WTC11 (cell line): ENCODE measurements at regions not wholly inside any gene's neighbourhood (a gene's known extent, or its start where the extent isn't known, plus 50 kb on each side); places are given as distances from the start of the nearest gene placed in this dataset.

Experiments used
- ATAC-seq: fragments of 200-7000 bp; cut with Tn5 transposase; 2 replicates; pipeline ENCODE4 v1.10.0; 2021; ENCODE audit warnings: mild to moderate bottlenecking, moderate library complexity
- CTCF ChIA-PET: fragments of 300-600 bp; sonication (Branson Sonifier 250); formaldehyde crosslinking; loops from one replicate; lab custom pipeline; 2021; ENCODE audit warnings: antibody characterized with exemption; lab: Charles Lee
- POLR2A ChIA-PET: fragments of 350-600 bp; sonication (Branson Sonifier 250); formaldehyde crosslinking; loops from one replicate; lab custom pipeline; 2021; ENCODE audit warnings: antibody characterized with exemption; lab: Charles Lee
- DNase-seq: peaks from one replicate; pipeline ENCODE4 v3.0.0; 2021; ENCODE audit warnings: low spot score
- H3K27ac Mint-ChIP-seq: 2 replicates; pipeline ENCODE4 v1.8.0; 2021; ENCODE audit warnings: mixed read lengths
- H3K27me3 Mint-ChIP-seq: 2 replicates; pipeline ENCODE4 v1.8.0; 2021; ENCODE audit warnings: low read depth, mild to moderate bottlenecking, moderate library complexity, mixed read lengths
- H3K36me3 Mint-ChIP-seq: 2 replicates; pipeline ENCODE4 v1.8.0; 2021; ENCODE audit warnings: mixed read lengths
- H3K4me1 Mint-ChIP-seq: 2 replicates; pipeline ENCODE4 v1.8.0; 2022; ENCODE audit warnings: mixed read lengths
- H3K4me3 Mint-ChIP-seq: 2 replicates; pipeline ENCODE4 v1.8.0; 2021; ENCODE audit warnings: mild to moderate bottlenecking, moderate library complexity, mixed read lengths
- H3K9me3 Mint-ChIP-seq: 2 replicates; pipeline ENCODE4 v1.8.0; 2021; ENCODE audit warnings: mixed read lengths
- AR ChIP-seq: fragments of 250-450 bp; sonication (Bioruptor Pico); IDR thresholded peaks from 2 replicates; pipeline ENCODE4 v1.9.0; 2021; ENCODE audit warnings: mild to moderate bottlenecking
- ARID4B ChIP-seq: sonication (generic); formaldehyde crosslinking; IDR thresholded peaks from 2 replicates; pipeline ENCODE4 v1.8.0; 2023; ENCODE audit warnings: missing genetic modification reagents, mild to moderate bottlenecking, borderline replicate concordance
- ATF1 ChIP-seq: sonication (generic); formaldehyde crosslinking; IDR thresholded peaks from 2 replicates; pipeline ENCODE4 v1.8.1; 2023; ENCODE audit warnings: mild to moderate bottlenecking, moderate library complexity, missing genetic modification reagents
- E2F4 ChIP-seq: sonication (generic); formaldehyde crosslinking; IDR thresholded peaks from 2 replicates; pipeline ENCODE4 v1.8.1; 2022; ENCODE audit warnings: low read depth, mild to moderate bottlenecking, moderate library complexity, missing genetic modification reagents, borderline replicate concordance
- ELF4 ChIP-seq: sonication (generic); formaldehyde crosslinking; IDR thresholded peaks from 2 replicates; pipeline ENCODE4 v1.8.1; 2022; ENCODE audit warnings: low read depth, mild to moderate bottlenecking, moderate library complexity, missing genetic modification reagents
- FOXP4 ChIP-seq: sonication (generic); formaldehyde crosslinking; IDR thresholded peaks from 2 replicates; pipeline ENCODE4 v1.8.0; 2022; ENCODE audit warnings: mild to moderate bottlenecking, missing genetic modification reagents
- HMGA2 ChIP-seq: fragments of 250-450 bp; sonication (Bioruptor Pico); IDR thresholded peaks from 2 replicates; pipeline ENCODE4 v1.4.0; 2021; ENCODE audit warnings: mild to moderate bottlenecking, moderate library complexity
- HMGXB4 ChIP-seq: sonication (generic); formaldehyde crosslinking; IDR thresholded peaks from 2 replicates; pipeline ENCODE4 v1.8.1; 2023; ENCODE audit warnings: mild to moderate bottlenecking, moderate library complexity, missing genetic modification reagents
- IRF2 ChIP-seq: sonication (generic); formaldehyde crosslinking; IDR thresholded peaks from 2 replicates; pipeline ENCODE4 v1.8.0; 2022; ENCODE audit warnings: low read depth, missing genetic modification reagents, borderline replicate concordance
- KAT7 ChIP-seq: sonication (generic); formaldehyde crosslinking; IDR thresholded peaks from 2 replicates; pipeline ENCODE4 v1.8.1; 2023; ENCODE audit warnings: missing genetic modification reagents, mild to moderate bottlenecking, borderline replicate concordance
- MXD4 ChIP-seq: fragments of 250-450 bp; sonication (Bioruptor Pico); IDR thresholded peaks from 2 replicates; pipeline ENCODE4 v1.8.0; 2021; ENCODE audit warnings: mild to moderate bottlenecking, moderate library complexity, borderline replicate concordance
- NR2C2 ChIP-seq: sonication (generic); formaldehyde crosslinking; IDR thresholded peaks from 2 replicates; pipeline ENCODE4 v1.8.0; 2022; ENCODE audit warnings: mild to moderate bottlenecking, missing genetic modification reagents
- PREB ChIP-seq: sonication (generic); formaldehyde crosslinking; IDR thresholded peaks from 2 replicates; pipeline ENCODE4 v1.8.1; 2022; ENCODE audit warnings: mild to moderate bottlenecking, missing genetic modification reagents, moderate library complexity, borderline replicate concordance
- RELA ChIP-seq: sonication (generic); formaldehyde crosslinking; IDR thresholded peaks from 2 replicates; pipeline ENCODE4 v1.8.1; 2022; ENCODE audit warnings: missing genetic modification reagents, mild to moderate bottlenecking, borderline replicate concordance
- USF1 ChIP-seq: sonication (generic); formaldehyde crosslinking; IDR thresholded peaks from 2 replicates; pipeline ENCODE4 v1.8.0; 2022; ENCODE audit warnings: mild to moderate bottlenecking, missing genetic modification reagents
- ZNF423 ChIP-seq: fragments of 250-450 bp; sonication (Bioruptor Pico); IDR thresholded peaks from 2 replicates; pipeline ENCODE4 v2.1.2; 2022; ENCODE audit warnings: mild to moderate bottlenecking, moderate library complexity
- ZNF671 ChIP-seq: fragments of 250-450 bp; sonication (Bioruptor Pico); IDR thresholded peaks from 2 replicates; pipeline ENCODE4 v1.8.0; 2021; ENCODE audit warnings: mild to moderate bottlenecking

GRCh38 chr11:41982276-41982675 lies 522.8 kb upstream of the LRRC4C start:
- ChIA-PET POLR2A (no interaction called here), CTCF (no interaction called here)
- H3K27ac Mint-ChIP-seq, result no peak overlapping the region
- TF ChIP-seq ZNF671 (no peak), HMGXB4 (no peak), MXD4 (CRISPR knock-in tag) (no peak), NR2C2 (CRISPR knock-in tag) (no peak)
- H3K9me3 Mint-ChIP-seq, result peaks cover 4% of the 10 kb centered on the region; the same call in 1 of the 2 replicates
- DNase-seq (no peak), ATAC-seq (no peak)
- no peaks in the 10 kb centered on the region for H3K36me3 Mint-ChIP-seq
- no peaks in the 10 kb centered on the region for H3K27me3 Mint-ChIP-seq
- H3K4me3 Mint-ChIP-seq, result no peak overlapping the region
- H3K4me1 Mint-ChIP-seq, result 0 out of 2 replicates have a peak, but pooled peaks cover 3% of the 10 kb centered on the region

GRCh38 chr11:41982975-41983374 lies 523.5 kb upstream of the LRRC4C start:
- 0 out of 2 replicates have a peak, but pooled peaks cover 3% of the 10 kb centered on the region for H3K4me1 Mint-ChIP-seq
- no peaks in the 10 kb centered on the region for H3K27me3 Mint-ChIP-seq
- H3K4me3 Mint-ChIP-seq, result no peak overlapping the region
- DNase-seq, result no peak
- no peak overlapping the region for H3K27ac Mint-ChIP-seq
- CTCF ChIA-PET, result no interaction called here
- peaks cover 4% of the 10 kb centered on the region; the same call in 1 of the 2 replicates for H3K9me3 Mint-ChIP-seq
- ATAC-seq, result no peak
- POLR2A ChIA-PET, result no interaction called here
- H3K36me3 Mint-ChIP-seq, result no peaks in the 10 kb centered on the region
- TF ChIP-seq PREB (no peak), ATF1 (CRISPR knock-in tag) (no peak), FOXP4 (CRISPR knock-in tag) (no peak), AR (CRISPR knock-in tag) (no peak), RELA (CRISPR knock-in tag) (no peak), KAT7 (no peak), HMGXB4 (no peak), E2F4 (CRISPR knock-in tag) (no peak), ZNF423 (CRISPR knock-in tag) (no peak), IRF2 (CRISPR knock-in tag) (no peak), ELF4 (no peak), HMGA2 (no peak), ARID4B (CRISPR knock-in tag) (no peak), USF1 (CRISPR knock-in tag) (no peak)
